Neuronal stem cell (in vitro differentiated cells): ENCODE measurements at regions not wholly inside any gene's neighbourhood (a gene's known extent, or its start where the extent isn't known, plus 50 kb on each side); places are given as distances from the start of the nearest gene placed in this dataset.

Experiments
- DNase-seq: peaks from one replicate; pipeline ENCODE4 v3.0.0-alpha.2; 2013; ENCODE audit warnings: low spot score
- H2AFZ ChIP-seq: one replicate; pipeline ENCODE4 v1.6.1; 2013; ENCODE audit warnings: mild to moderate bottlenecking, low read length, inconsistent platforms
- H2AK5ac ChIP-seq: 2 replicates; pipeline ENCODE4 v1.6.1; 2013; ENCODE audit warnings: low read depth, mild to moderate bottlenecking, inconsistent platforms, low read length, moderate library complexity, mixed read lengths
- H2BK120ac ChIP-seq: 2 replicates; pipeline ENCODE4 v1.6.1; 2013; ENCODE audit warnings: low read depth, mild to moderate bottlenecking, inconsistent platforms, low read length, moderate library complexity, mixed read lengths
- H2BK12ac ChIP-seq: one replicate; pipeline ENCODE4 v1.6.1; 2013; ENCODE audit warnings: low read length, inconsistent platforms
- H2BK15ac ChIP-seq: 2 replicates; pipeline ENCODE4 v1.6.1; 2013; ENCODE audit warnings: mild to moderate bottlenecking, low read length, inconsistent platforms, mixed read lengths
- H2BK5ac ChIP-seq: one replicate; pipeline ENCODE4 v1.6.1; 2013; ENCODE audit warnings: inconsistent platforms, mild to moderate bottlenecking, low read length, moderate library complexity
- H3K14ac ChIP-seq: one replicate; pipeline ENCODE4 v1.6.1; 2013; ENCODE audit warnings: low read length, inconsistent platforms
- H3K18ac ChIP-seq: 2 replicates; pipeline ENCODE4 v1.6.1; 2013; ENCODE audit warnings: low read length, inconsistent platforms
- H3K23ac ChIP-seq: 2 replicates; pipeline ENCODE4 v1.6.1; 2013; ENCODE audit warnings: low read depth, mild to moderate bottlenecking, mixed read lengths, low read length, inconsistent platforms; ENCODE audit not compliant: poor library complexity
- H3K27ac ChIP-seq: replicated peaks from 3 replicates; pipeline ENCODE4 v1.5.1; 2013; ENCODE audit warnings: low read length, inconsistent platforms
- H3K27me3 ChIP-seq, 3 experiments: 2 replicates each; pipeline ENCODE4 v1.6.1; 2013; ENCODE audit warnings: low read length in 3 of 3, mild to moderate bottlenecking in 2 of 3, inconsistent platforms in 1 of 3, low read depth in 1 of 3, mixed read lengths in 1 of 3, moderate library complexity in 1 of 3; ENCODE audit not compliant: control insufficient read depth in 3 of 3, insufficient read depth in 3 of 3
- H3K36me3 ChIP-seq, 2 donors: replicated peaks in 1 of 2; 2 replicates each; pipeline ENCODE4 v1.6.1; 2013; ENCODE audit warnings: low read length in 2 of 2; ENCODE audit not compliant: control insufficient read depth in 2 of 2, insufficient read depth in 2 of 2
- H3K4ac ChIP-seq: 2 replicates; pipeline ENCODE4 v1.6.1; 2013; ENCODE audit warnings: inconsistent platforms, mild to moderate bottlenecking, low read length, moderate library complexity
- H3K4me1 ChIP-seq, 2 donors: 1 replicate in 1 of 2; 2 replicates in 1 of 2; pipeline ENCODE4 v1.6.1; 2013; ENCODE audit warnings: low read length in 2 of 2, low read depth in 1 of 2; ENCODE audit not compliant: control insufficient read depth in 2 of 2, insufficient read depth in 1 of 2
- H3K4me2 ChIP-seq: one replicate; pipeline ENCODE4 v1.6.1; 2013; ENCODE audit warnings: mild to moderate bottlenecking, low read length, inconsistent platforms; ENCODE audit not compliant: insufficient read depth, poor library complexity, severe bottlenecking
- H3K4me3 ChIP-seq, 2 donors: 2 replicates each; pipeline ENCODE4 v1.5.1; 2013; ENCODE audit warnings: low read length in 2 of 2, mild to moderate bottlenecking in 2 of 2, inconsistent platforms in 1 of 2, moderate library complexity in 1 of 2
- H3K79me1 ChIP-seq: one replicate; pipeline ENCODE4 v1.6.1; 2013; ENCODE audit warnings: low read depth, mild to moderate bottlenecking, inconsistent platforms, low read length, moderate library complexity
- H3K9ac ChIP-seq: one replicate; pipeline ENCODE4 v1.6.1; 2013; ENCODE audit warnings: mild to moderate bottlenecking, low read depth, low read length, inconsistent platforms; ENCODE audit not compliant: poor library complexity
- H3K9me3 ChIP-seq, 2 donors: replicated peaks in 1 of 2; 2 replicates each; pipeline versions ENCODE3 to v1.6.1; 2013; ENCODE audit warnings: low read length in 2 of 2, mild to moderate bottlenecking in 2 of 2, inconsistent platforms in 1 of 2, low read depth in 1 of 2, mixed read lengths in 1 of 2, moderate library complexity in 1 of 2; ENCODE audit not compliant: control insufficient read depth in 2 of 2, insufficient read depth in 1 of 2
- H4K8ac ChIP-seq: one replicate; pipeline ENCODE4 v1.6.1; 2013; ENCODE audit warnings: low read depth, mild to moderate bottlenecking, inconsistent platforms, low read length, moderate library complexity
- H4K91ac ChIP-seq: one replicate; pipeline ENCODE4 v1.6.1; 2013; ENCODE audit warnings: low read length, low read depth, mild to moderate bottlenecking, inconsistent platforms; ENCODE audit not compliant: poor library complexity
- WGBS, 2 donors: extraction: QIAGEN DNeasy Blood & Tissue Kit; methylation state at CpG; one replicate each; pipeline ENCODE4 v1.1.7; 2013; ENCODE audit warnings: missing lambda C conversion rate in 2 of 2, mixed read lengths in 1 of 2; ENCODE audit not compliant: insufficient read length in 2 of 2, insufficient replicate concordance in 1 of 2; ENCODE audit errors: extremely low coverage in 2 of 2; 5-methylcytosine and 5-hydroxymethylcytosine counted together

GRCh38 chr10:62890395-62890794, 74.2 kb upstream of the EGR2 start:
- H4K8ac ChIP-seq: no peak overlapping the region
- no peaks in the 10 kb centered on the region for H3K9me3 ChIP-seq
- H3K4me3 ChIP-seq: no peak overlapping the region
- H3K79me1 ChIP-seq: no peaks in the 10 kb centered on the region
- H2BK120ac ChIP-seq: no peak overlapping the region
- no peak for DNase-seq
- H3K4me2 ChIP-seq: no peak overlapping the region
- H3K14ac ChIP-seq: no peak overlapping the region
- no peak overlapping the region for H3K27ac ChIP-seq
- no peak overlapping the region for H4K91ac ChIP-seq
- no peak overlapping the region for H3K23ac ChIP-seq
- peaks cover 0 to 4% (median 0%) of the 10 kb centered on the region in 3 experiments for H3K27me3 ChIP-seq
- no peak overlapping the region for H2AK5ac ChIP-seq
- no peak overlapping the region for H2BK5ac ChIP-seq
- no peak overlapping the region for H3K9ac ChIP-seq
- WGBS, 2 donors: no CpG with 5 or more reads among the region's 2 CpGs
- H3K4ac ChIP-seq: no peak overlapping the region
- H2AFZ ChIP-seq: no peak overlapping the region
- H3K36me3 ChIP-seq: no peaks in the 10 kb centered on the region
- peaks cover 6 to 15% of the 10 kb centered on the region in 2 donors for H3K4me1 ChIP-seq
- no peak overlapping the region for H2BK15ac ChIP-seq
- H3K18ac ChIP-seq: no peak overlapping the region
- no peak overlapping the region for H2BK12ac ChIP-seq

GRCh38 chr10:62887642-62888041, 71.5 kb upstream of the EGR2 start:
- Histone ChIP-seq H2AK5ac (no peak overlapping the region), H4K91ac (no peak overlapping the region), H2BK5ac (no peak overlapping the region), H3K18ac (no peak overlapping the region), H3K4ac (no peak overlapping the region), H2AFZ (no peak overlapping the region), H3K9ac (no peak overlapping the region), H3K79me1 (no peaks in the 10 kb centered on the region), H3K27me3 (peaks cover 0 to 8% (median 0%) of the 10 kb centered on the region in 3 experiments), H2BK12ac (no peak overlapping the region), H2BK120ac (no peak overlapping the region), H3K9me3 (no peaks in the 10 kb centered on the region), H3K14ac (no peak overlapping the region), H3K23ac (no peak overlapping the region), H3K4me3 (no peak overlapping the region), H3K27ac (no peak overlapping the region), H3K4me1 (peaks cover 6 to 12% of the 10 kb centered on the region in 2 donors), H3K36me3 (no peaks in the 10 kb centered on the region), H4K8ac (no peak overlapping the region), H3K4me2 (no peak overlapping the region), H2BK15ac (no peak overlapping the region)
- no peak for DNase-seq
- no CpG with 5 or more reads among the region's 2 CpGs for WGBS, 2 donors

GRCh38 chr10:62885684-62886461, 69.7 kb upstream of the EGR2 start:
- no peak overlapping the region for H3K4me2 ChIP-seq
- H3K18ac ChIP-seq: no peak overlapping the region
- no peak overlapping the region for H3K4ac ChIP-seq
- no peak overlapping the region for H4K91ac ChIP-seq
- no peak overlapping the region for H2AK5ac ChIP-seq
- H3K9ac ChIP-seq: no peak overlapping the region
- no peak overlapping the region for H2BK5ac ChIP-seq
- no peaks in the 10 kb centered on the region for H3K9me3 ChIP-seq
- H3K4me1 ChIP-seq: peaks cover 6 to 8% of the 10 kb centered on the region in 2 donors
- DNase-seq: no peak
- H3K27ac ChIP-seq: no peak overlapping the region
- no peak overlapping the region for H3K4me3 ChIP-seq
- H2BK12ac ChIP-seq: no peak overlapping the region
- no peak overlapping the region for H3K23ac ChIP-seq
- no CpG with 5 or more reads among the region's 7 CpGs for WGBS, 2 donors
- peaks cover 0 to 8% (median 0%) of the 10 kb centered on the region in 3 experiments for H3K27me3 ChIP-seq
- no peak overlapping the region for H4K8ac ChIP-seq
- H3K14ac ChIP-seq: no peak overlapping the region
- H2BK15ac ChIP-seq: no peak overlapping the region
- no peak overlapping the region for H2AFZ ChIP-seq
- no peaks in the 10 kb centered on the region for H3K79me1 ChIP-seq
- H2BK120ac ChIP-seq: no peak overlapping the region
- H3K36me3 ChIP-seq: no peaks in the 10 kb centered on the region

- H3K14ac ChIP-seq: no peak overlapping the region
- H2AK5ac ChIP-seq: no peak overlapping the region
- no peak overlapping the region for H3K4ac ChIP-seq
- no peak overlapping the region for H3K18ac ChIP-seq
- H3K9me3 ChIP-seq: no peaks in the 10 kb centered on the region
- no peaks in the 10 kb centered on the region for H3K36me3 ChIP-seq
- no peak overlapping the region for H2AFZ ChIP-seq
- H3K4me1 ChIP-seq: peaks cover 0 to 4% of the 10 kb centered on the region in 2 donors
- no peak overlapping the region for H4K91ac ChIP-seq
- DNase-seq: no peak
- H3K27ac ChIP-seq: no peak overlapping the region
- no peak overlapping the region for H4K8ac ChIP-seq
- no peak overlapping the region for H2BK5ac ChIP-seq
- no peak overlapping the region for H2BK120ac ChIP-seq
- no CpG with 5 or more reads among the region's 3 CpGs for WGBS, 2 donors
- H2BK15ac ChIP-seq: no peak overlapping the region
- no peak overlapping the region for H2BK12ac ChIP-seq
- no peak overlapping the region for H3K9ac ChIP-seq
- peaks cover 0 to 14% (median 0%) of the 10 kb centered on the region in 3 experiments for H3K27me3 ChIP-seq
- no peak overlapping the region for H3K4me2 ChIP-seq
- H3K23ac ChIP-seq: no peak overlapping the region
- H3K79me1 ChIP-seq: no peaks in the 10 kb centered on the region
- H3K4me3 ChIP-seq: no peak overlapping the region
These were observed 64.0 kb upstream of the EGR2 start for GRCh38 chr10:62880162-62880561.
